ENCODE measurements at regions not wholly inside any gene's neighbourhood (a gene's known extent, or its start where the extent isn't known, plus 50 kb on each side); places are given as distances from the start of the nearest gene placed in this dataset.

DNA sequence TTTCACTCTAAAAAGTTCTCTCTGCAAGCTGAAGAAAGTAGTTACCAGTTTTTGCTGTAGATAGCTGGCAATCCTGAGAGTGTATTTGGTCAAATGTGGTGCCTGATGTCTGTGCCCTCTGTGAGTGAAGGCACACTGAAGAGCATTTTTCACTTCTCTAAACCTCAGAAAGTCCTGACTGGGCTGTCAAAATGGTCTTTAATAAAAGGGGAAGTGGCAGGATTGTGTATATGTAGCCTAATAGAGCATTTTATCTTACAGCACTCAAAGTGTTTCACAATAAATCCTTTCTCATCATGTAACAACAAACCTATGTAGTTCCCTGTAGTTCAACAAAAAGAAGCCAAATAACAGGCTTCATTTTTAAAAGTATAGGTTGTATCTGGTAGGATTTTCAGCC is 1552.3 kb upstream of the SLC39A10 start:
- TF ChIP-seq, protein P1, sequence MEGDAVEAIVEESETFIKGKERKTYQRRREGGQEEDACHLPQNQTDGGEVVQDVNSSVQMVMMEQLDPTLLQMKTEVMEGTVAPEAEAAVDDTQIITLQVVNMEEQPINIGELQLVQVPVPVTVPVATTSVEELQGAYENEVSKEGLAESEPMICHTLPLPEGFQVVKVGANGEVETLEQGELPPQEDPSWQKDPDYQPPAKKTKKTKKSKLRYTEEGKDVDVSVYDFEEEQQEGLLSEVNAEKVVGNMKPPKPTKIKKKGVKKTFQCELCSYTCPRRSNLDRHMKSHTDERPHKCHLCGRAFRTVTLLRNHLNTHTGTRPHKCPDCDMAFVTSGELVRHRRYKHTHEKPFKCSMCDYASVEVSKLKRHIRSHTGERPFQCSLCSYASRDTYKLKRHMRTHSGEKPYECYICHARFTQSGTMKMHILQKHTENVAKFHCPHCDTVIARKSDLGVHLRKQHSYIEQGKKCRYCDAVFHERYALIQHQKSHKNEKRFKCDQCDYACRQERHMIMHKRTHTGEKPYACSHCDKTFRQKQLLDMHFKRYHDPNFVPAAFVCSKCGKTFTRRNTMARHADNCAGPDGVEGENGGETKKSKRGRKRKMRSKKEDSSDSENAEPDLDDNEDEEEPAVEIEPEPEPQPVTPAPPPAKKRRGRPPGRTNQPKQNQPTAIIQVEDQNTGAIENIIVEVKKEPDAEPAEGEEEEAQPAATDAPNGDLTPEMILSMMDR (IDR thresholded peaks at IDR 0.05) = no peak
- TF ChIP-seq POLR2A (IDR thresholded peaks at IDR 0.05) = no peak

Measured in lower leg skin (tissue), 3 donors.